GM18511 (cell line): ENCODE measurements at regions not wholly inside any gene's neighbourhood (a gene's known extent, or its start where the extent isn't known, plus 50 kb on each side); places are given as distances from the start of the nearest gene placed in this dataset.

Source experiments
- ATAC-seq: cut with Tn5 transposase; IDR thresholded peaks from one replicate; pipeline ENCODE4 v1.9.1; 2021; ENCODE audit warnings: mild to moderate bottlenecking, moderate library complexity; ENCODE audit not compliant: unreplicated experiment

- ATAC-seq = no peak
These were observed 162.7 kb upstream of the RPL38 start for GRCh38 chr17:74040729-74041128.

GRCh38 chr17:74041869-74042640 lies 161.4 kb upstream of the RPL38 start:
- ATAC-seq = no peak

GRCh38 chr17:74042744-74043486 lies 160.6 kb upstream of the RPL38 start:
- no peak for ATAC-seq

- no peak for ATAC-seq
These were observed 159.5 kb upstream of the RPL38 start for GRCh38 chr17:74043976-74044375.

GRCh38 chr17:74045608-74046280 lies 157.7 kb upstream of the RPL38 start:
- ATAC-seq = no peak

GRCh38 chr17:74049167-74049966 lies 154.1 kb upstream of the RPL38 start:
- ATAC-seq = no peak

- no peak for ATAC-seq
These were observed 153.5 kb upstream of the RPL38 start for GRCh38 chr17:74049967-74050458.

GRCh38 chr17:74051348-74051747 lies 152.1 kb upstream of the RPL38 start:
- no peak for ATAC-seq

- ATAC-seq = no peak
These were observed 150.3 kb upstream of the RPL38 start for GRCh38 chr17:74052993-74053711.

- ATAC-seq = no peak
These were observed 149.8 kb upstream of the RPL38 start for GRCh38 chr17:74053712-74054078.

GRCh38 chr17:74054249-74054648 lies 149.2 kb upstream of the RPL38 start:
- ATAC-seq = no peak

GRCh38 chr17:74055508-74056160 lies 147.8 kb upstream of the RPL38 start:
- no peak for ATAC-seq

GRCh38 chr17:74059479-74060240 lies 143.8 kb upstream of the RPL38 start:
- ATAC-seq = no peak

- ATAC-seq = no peak
These were observed 141.7 kb upstream of the RPL38 start for GRCh38 chr17:74061758-74062157.

GRCh38 chr17:74062234-74062633 lies 141.2 kb upstream of the RPL38 start:
- no peak for ATAC-seq

- ATAC-seq = no peak
These were observed 140.0 kb upstream of the RPL38 start for GRCh38 chr17:74063439-74063838.

GRCh38 chr17:74070374-74070773 lies 133.1 kb upstream of the RPL38 start:
- no peak for ATAC-seq

GRCh38 chr17:74070998-74071679 lies 132.3 kb upstream of the RPL38 start:
- ATAC-seq = no peak
